ENCODE measurements at regions not wholly inside any gene's neighbourhood (a gene's known extent, or its start where the extent isn't known, plus 50 kb on each side); places are given as distances from the start of the nearest gene placed in this dataset.

DNA sequence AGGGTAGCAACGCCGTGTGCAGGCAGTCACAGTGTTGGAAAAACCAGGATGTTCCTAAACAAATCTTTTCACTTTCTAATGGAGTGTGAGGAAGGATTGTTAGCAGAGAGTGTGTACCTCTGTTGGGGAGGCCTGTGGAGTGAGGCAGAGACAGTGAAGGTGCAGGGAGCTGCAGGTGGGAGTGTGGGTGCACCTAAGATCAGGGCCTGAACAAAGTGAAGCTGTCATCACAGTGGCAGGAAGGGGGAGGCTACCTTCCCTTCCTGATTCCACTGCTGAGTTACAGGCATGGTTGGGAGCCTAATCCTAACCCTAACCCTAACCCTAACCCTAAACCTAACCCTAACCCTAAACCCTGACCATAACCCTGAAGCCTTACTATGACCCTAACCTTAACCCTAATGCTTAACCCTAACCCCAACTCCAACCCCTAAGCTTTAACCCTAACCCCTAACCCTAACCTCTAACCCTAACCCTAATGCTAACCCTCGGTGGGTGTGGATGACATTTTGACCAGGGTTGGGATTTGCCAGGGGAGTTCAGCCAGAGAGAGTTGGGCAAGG is 158.8 kb upstream of the KLF6 start (continued):
- TF ChIP-seq ZNF416 (CRISPR knock-in tag; IDR thresholded peaks at IDR 0.05) (no peak), MYBL2 (CRISPR knock-in tag; IDR thresholded peaks at IDR 0.05) (no peak), ZNF138 (CRISPR knock-in tag; conservative IDR thresholded peaks at IDR 0.05) (no peak), RORB (CRISPR knock-in tag; IDR thresholded peaks at IDR 0.05) (no peak), IRF2 (CRISPR knock-in tag; IDR thresholded peaks at IDR 0.05; ENCODE audit: borderline replicate concordance, low read depth) (no peak), ZNF423 (CRISPR knock-in tag; IDR thresholded peaks at IDR 0.05) (no peak), RELA (CRISPR knock-in tag; IDR thresholded peaks at IDR 0.05; ENCODE audit: borderline replicate concordance) (no peak)
- TF ChIP-seq, protein P1, sequence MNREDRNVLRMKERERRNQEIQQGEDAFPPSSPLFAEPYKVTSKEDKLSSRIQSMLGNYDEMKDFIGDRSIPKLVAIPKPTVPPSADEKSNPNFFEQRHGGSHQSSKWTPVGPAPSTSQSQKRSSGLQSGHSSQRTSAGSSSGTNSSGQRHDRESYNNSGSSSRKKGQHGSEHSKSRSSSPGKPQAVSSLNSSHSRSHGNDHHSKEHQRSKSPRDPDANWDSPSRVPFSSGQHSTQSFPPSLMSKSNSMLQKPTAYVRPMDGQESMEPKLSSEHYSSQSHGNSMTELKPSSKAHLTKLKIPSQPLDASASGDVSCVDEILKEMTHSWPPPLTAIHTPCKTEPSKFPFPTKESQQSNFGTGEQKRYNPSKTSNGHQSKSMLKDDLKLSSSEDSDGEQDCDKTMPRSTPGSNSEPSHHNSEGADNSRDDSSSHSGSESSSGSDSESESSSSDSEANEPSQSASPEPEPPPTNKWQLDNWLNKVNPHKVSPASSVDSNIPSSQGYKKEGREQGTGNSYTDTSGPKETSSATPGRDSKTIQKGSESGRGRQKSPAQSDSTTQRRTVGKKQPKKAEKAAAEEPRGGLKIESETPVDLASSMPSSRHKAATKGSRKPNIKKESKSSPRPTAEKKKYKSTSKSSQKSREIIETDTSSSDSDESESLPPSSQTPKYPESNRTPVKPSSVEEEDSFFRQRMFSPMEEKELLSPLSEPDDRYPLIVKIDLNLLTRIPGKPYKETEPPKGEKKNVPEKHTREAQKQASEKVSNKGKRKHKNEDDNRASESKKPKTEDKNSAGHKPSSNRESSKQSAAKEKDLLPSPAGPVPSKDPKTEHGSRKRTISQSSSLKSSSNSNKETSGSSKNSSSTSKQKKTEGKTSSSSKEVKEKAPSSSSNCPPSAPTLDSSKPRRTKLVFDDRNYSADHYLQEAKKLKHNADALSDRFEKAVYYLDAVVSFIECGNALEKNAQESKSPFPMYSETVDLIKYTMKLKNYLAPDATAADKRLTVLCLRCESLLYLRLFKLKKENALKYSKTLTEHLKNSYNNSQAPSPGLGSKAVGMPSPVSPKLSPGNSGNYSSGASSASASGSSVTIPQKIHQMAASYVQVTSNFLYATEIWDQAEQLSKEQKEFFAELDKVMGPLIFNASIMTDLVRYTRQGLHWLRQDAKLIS (CRISPR knock-in tag; IDR thresholded peaks at IDR 0.05; ENCODE audit: borderline replicate concordance) = no peak
- TF ChIP-seq, protein P2, sequence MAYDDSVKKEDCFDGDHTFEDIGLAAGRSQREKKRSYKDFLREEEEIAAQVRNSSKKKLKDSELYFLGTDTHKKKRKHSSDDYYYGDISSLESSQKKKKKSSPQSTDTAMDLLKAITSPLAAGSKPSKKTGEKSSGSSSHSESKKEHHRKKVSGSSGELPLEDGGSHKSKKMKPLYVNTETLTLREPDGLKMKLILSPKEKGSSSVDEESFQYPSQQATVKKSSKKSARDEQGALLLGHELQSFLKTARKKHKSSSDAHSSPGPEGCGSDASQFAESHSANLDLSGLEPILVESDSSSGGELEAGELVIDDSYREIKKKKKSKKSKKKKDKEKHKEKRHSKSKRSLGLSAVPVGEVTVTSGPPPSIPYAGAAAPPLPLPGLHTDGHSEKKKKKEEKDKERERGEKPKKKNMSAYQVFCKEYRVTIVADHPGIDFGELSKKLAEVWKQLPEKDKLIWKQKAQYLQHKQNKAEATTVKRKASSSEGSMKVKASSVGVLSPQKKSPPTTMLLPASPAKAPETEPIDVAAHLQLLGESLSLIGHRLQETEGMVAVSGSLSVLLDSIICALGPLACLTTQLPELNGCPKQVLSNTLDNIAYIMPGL (CRISPR knock-in tag; IDR thresholded peaks at IDR 0.05) = no peak

DNA sequence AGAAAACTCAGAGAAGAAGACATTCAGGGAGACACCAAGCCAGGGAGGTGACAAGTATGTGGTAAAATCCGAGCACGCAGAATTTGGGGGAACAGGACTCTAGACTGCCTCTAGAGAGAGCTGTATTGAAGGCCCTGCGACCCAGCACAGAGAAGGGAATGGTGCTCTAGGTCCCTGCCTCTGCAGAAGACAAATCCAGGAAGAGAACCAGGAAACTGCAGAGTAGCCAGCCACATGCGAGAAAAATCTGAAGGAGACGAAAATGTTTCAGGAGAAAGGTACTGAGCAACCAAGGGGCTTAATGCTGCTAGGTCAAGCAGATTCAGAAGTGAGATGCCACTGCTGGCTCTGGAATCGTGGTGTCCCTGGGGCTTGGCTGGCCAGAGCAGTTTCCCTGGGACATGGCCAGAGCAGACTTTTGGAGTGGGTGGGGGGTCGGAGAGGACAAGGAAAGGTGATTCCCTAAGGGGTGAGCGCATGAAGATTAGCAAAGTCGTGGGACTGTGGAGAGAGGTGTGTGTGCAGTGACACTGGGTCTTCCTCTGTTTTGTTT is 158.0 kb upstream of the KLF6 start:
- ATAC-seq (peak; percentile 36; the same call in 1 of the 2 replicates), DNase-seq (ENCODE audit: low spot score) (no peak)
- H3K9me3 Mint-ChIP-seq = peaks cover 6% of the 10 kb centered on the region
- POLR2A ChIA-PET = no interaction called here
- peaks cover 16% of the 10 kb centered on the region for H3K4me1 Mint-ChIP-seq
- CTCF ChIA-PET = no interaction called here
- no peak overlapping the region for H3K4me3 Mint-ChIP-seq
- H3K36me3 Mint-ChIP-seq = 0 out of 2 replicates have a peak, but pooled peaks cover 3% of the 10 kb centered on the region
- no peak for TF ChIP-seq ZNF219 (CRISPR knock-in tag; IDR thresholded peaks at IDR 0.05; ENCODE audit: borderline replicate concordance)
- TF ChIP-seq, protein P3, sequence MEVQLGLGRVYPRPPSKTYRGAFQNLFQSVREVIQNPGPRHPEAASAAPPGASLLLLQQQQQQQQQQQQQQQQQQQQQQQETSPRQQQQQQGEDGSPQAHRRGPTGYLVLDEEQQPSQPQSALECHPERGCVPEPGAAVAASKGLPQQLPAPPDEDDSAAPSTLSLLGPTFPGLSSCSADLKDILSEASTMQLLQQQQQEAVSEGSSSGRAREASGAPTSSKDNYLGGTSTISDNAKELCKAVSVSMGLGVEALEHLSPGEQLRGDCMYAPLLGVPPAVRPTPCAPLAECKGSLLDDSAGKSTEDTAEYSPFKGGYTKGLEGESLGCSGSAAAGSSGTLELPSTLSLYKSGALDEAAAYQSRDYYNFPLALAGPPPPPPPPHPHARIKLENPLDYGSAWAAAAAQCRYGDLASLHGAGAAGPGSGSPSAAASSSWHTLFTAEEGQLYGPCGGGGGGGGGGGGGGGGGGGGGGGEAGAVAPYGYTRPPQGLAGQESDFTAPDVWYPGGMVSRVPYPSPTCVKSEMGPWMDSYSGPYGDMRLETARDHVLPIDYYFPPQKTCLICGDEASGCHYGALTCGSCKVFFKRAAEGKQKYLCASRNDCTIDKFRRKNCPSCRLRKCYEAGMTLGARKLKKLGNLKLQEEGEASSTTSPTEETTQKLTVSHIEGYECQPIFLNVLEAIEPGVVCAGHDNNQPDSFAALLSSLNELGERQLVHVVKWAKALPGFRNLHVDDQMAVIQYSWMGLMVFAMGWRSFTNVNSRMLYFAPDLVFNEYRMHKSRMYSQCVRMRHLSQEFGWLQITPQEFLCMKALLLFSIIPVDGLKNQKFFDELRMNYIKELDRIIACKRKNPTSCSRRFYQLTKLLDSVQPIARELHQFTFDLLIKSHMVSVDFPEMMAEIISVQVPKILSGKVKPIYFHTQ (CRISPR knock-in tag; IDR thresholded peaks at IDR 0.05) = no peak
- TF ChIP-seq, protein P4, sequence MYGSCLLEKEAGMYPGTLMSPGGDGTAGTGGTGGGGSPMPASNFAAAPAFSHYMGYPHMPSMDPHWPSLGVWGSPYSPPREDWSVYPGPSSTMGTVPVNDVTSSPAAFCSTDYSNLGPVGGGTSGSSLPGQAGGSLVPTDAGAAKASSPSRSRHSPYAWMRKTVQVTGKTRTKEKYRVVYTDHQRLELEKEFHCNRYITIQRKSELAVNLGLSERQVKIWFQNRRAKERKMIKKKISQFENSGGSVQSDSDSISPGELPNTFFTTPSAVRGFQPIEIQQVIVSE (CRISPR knock-in tag; IDR thresholded peaks at IDR 0.05; ENCODE audit: borderline replicate concordance) = no peak
- no peak for TF ChIP-seq SMAD3 (CRISPR knock-in tag; IDR thresholded peaks at IDR 0.05; ENCODE audit: borderline replicate concordance)
- no peak overlapping the region for H3K27ac Mint-ChIP-seq
- H3K27me3 Mint-ChIP-seq (ENCODE audit: low read depth) = peaks cover 3% of the 10 kb centered on the region; the same call in 1 of the 2 replicates

DNA sequence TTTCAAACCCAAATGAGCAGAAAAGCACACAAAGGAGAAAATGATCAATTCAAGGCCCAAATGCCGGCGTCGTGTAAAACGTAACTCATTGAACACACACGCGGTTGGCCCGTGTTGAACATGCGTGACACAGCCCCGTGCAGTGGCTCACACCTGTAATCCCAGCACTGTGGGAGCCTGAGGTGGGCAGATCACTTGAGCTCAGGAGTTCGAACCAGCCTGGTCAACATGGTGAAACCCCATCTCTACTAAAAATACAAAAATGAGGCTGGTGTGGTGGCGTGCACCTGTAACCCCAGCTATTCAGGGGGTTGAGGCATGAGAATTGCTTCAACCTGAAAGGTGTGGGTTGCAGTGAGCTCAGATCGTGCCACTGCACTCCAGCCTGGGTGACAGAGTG is 156.7 kb upstream of the KLF6 start:
- TF ChIP-seq, protein P5, sequence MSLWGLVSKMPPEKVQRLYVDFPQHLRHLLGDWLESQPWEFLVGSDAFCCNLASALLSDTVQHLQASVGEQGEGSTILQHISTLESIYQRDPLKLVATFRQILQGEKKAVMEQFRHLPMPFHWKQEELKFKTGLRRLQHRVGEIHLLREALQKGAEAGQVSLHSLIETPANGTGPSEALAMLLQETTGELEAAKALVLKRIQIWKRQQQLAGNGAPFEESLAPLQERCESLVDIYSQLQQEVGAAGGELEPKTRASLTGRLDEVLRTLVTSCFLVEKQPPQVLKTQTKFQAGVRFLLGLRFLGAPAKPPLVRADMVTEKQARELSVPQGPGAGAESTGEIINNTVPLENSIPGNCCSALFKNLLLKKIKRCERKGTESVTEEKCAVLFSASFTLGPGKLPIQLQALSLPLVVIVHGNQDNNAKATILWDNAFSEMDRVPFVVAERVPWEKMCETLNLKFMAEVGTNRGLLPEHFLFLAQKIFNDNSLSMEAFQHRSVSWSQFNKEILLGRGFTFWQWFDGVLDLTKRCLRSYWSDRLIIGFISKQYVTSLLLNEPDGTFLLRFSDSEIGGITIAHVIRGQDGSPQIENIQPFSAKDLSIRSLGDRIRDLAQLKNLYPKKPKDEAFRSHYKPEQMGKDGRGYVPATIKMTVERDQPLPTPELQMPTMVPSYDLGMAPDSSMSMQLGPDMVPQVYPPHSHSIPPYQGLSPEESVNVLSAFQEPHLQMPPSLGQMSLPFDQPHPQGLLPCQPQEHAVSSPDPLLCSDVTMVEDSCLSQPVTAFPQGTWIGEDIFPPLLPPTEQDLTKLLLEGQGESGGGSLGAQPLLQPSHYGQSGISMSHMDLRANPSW (CRISPR knock-in tag; conservative IDR thresholded peaks at IDR 0.05; ENCODE audit: low read depth) = no peak
- TF ChIP-seq ZNF416 (CRISPR knock-in tag; IDR thresholded peaks at IDR 0.05) = no peak
- no peak for DNase-seq (ENCODE audit: low spot score)
- H3K4me3 Mint-ChIP-seq = no peak overlapping the region
- POLR2A ChIA-PET = no interaction called here
- peaks cover 15% of the 10 kb centered on the region for H3K4me1 Mint-ChIP-seq
- CTCF ChIA-PET = no interaction called here
- H3K36me3 Mint-ChIP-seq = 0 out of 2 replicates have a peak, but pooled peaks cover 3% of the 10 kb centered on the region
- H3K9me3 Mint-ChIP-seq = peaks cover 6% of the 10 kb centered on the region
- H3K27ac Mint-ChIP-seq = no peak overlapping the region
- no peak for ATAC-seq
- H3K27me3 Mint-ChIP-seq (ENCODE audit: low read depth) = peaks cover 3% of the 10 kb centered on the region; the same call in 1 of the 2 replicates
